ENCODE measurements at regions not wholly inside any gene's neighbourhood (a gene's known extent, or its start where the extent isn't known, plus 50 kb on each side); places are given as distances from the start of the nearest gene placed in this dataset.
"Not testable (repeated sequence)": the region's sequence is repeated elsewhere in the genome, so short reads cannot be mapped to it uniquely, and the experiment has no call there.

DNA sequence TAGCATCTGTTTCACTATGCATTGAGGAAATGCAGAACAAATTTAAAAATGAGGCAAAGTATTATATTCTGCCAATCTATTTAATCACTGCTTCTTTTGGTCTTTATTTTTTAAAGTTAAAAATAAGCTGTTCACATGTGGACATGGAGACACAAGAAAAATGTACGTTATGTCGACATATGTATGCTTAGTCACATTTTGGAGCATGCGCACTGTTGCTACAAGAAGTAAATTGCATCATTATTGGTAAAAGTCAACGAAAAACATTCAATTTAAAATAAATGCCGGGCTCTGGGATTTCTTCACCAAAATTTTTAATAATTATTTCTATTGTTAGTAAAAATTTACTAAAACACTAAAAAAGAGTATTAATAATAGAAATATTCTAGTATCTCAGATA, 876.3 kb upstream of the CTNND2 start:
- DNase-seq (ENCODE audit: low spot score) (no peak), FAIRE-seq (no peak)

DNA sequence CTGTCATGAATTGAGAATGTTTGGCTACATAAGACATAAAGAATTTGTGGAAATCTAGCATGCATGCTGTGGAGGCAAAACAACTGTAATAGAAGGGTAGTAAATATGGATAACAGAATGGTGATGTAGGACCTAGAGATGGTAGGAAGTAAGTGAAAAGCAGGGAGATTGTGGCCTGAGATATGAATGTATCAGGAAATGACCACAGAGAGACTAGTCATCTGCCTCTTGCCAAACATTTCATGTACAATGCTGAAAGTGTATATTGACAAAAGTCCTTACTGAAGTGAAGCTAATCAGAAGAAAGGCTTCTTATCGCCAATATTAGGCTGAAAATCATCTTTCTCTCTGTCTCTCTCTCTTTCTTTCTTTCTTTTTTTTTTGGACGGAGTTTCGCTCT, 873.1 kb upstream of the CTNND2 start:
- DNase-seq (ENCODE audit: low spot score) (no peak), FAIRE-seq (no peak)

DNA sequence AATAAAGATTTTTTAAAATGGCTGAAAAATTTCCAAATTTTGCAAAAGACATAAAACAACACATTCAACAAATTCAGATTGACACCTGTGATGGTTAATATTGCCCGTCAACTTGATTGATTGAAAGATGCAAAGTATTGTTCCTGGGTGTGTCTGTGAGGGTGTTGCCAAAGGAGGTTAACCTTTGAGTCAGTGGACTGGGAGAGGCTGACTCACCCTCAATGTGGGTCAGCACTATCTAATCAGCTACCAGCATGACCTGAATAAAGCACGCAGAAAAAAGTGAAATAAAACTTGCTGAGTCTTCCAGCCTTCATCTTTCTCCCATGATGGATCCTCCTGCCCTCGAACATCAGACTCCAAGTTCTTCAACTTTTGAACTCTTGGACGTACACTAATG, 868.0 kb upstream of the CTNND2 start:
- no peak for DNase-seq (ENCODE audit: low spot score)
- FAIRE-seq: no peak

DNA sequence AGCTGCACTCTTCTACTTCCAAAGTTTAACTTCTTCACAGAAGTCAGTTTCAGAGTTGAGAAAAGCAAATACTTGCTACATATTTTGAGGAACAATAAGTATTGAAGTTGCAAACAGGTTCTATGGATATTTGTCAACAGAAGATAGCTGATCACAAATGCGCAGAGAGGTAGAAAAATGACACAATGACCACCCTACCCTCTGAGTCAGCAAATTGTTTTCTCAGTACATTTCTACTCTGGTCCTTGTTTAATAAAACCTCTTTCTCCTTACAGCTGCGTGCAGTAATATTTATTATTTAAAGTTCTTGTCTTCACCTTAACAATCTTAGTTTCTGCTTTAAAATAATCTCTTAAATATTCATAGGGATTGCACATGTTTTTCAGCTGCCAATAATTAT, 855.1 kb upstream of the CTNND2 start:
- DNase-seq (ENCODE audit: low spot score): no peak
- no peak for FAIRE-seq

DNA sequence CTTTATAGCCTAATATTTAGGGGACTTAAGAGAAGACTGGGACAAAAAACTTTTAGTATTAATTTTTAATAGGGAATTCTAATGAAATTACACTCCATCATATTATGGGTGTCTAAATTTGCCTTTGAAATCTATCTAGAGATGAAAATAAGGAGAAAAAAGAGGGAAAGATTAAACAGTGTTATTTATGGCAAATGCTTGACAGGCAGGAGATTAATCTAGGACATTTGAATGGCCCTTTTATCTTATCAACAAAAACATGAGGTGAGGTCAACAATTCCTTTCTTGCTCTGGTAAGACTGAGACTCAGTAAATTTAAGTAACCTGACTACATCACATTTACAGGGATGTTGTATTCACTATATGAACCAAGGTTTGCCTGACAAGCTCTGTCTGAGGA, 852.8 kb upstream of the CTNND2 start:
- FAIRE-seq: no peak

DNA sequence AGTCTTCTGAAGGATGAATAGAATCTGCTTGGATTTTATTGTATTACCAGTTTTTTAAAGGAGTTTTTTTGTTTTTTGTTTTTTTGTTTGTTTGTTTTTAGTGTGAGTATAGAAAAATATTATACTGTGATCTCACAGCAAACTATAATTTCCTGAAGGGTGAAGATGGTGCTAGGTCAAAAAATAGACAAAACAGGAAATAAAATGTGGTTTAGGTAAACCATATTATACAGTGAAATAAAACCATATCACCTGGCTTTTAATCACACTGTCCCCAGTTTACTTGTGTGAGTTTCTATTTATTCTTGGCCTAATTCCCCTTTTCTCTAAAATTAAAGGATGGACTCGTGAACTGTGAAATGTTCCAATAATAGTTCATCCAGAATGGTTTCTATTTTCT, 841.3 kb upstream of the CTNND2 start:
- DNase-seq (ENCODE audit: low spot score): no peak
- FAIRE-seq: no peak

More for the DNA sequence above, 852.8 kb upstream of the CTNND2 start:
- no peak for DNase-seq (ENCODE audit: low spot score)

DNA sequence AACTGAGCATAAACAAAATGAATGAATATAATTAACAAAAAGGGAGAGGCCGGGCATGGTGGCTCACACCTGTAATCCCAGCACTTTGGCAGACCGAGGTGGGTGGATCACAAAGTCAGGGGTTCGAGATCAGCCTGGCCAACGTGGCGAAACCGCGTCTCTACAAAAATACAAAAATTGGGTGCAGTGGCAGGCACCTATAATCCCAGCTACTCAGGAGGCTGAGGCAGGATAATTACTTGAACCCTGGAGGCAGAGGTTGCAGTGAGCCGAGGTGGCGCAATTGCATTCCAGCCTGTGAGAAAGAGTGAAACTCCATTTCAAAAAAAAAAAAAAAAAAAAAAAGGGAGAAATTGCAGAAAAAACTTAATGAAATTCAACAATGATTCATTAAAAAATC, 839.3 kb upstream of the CTNND2 start:
- DNase-seq (ENCODE audit: low spot score): no peak
- FAIRE-seq: no peak

DNA sequence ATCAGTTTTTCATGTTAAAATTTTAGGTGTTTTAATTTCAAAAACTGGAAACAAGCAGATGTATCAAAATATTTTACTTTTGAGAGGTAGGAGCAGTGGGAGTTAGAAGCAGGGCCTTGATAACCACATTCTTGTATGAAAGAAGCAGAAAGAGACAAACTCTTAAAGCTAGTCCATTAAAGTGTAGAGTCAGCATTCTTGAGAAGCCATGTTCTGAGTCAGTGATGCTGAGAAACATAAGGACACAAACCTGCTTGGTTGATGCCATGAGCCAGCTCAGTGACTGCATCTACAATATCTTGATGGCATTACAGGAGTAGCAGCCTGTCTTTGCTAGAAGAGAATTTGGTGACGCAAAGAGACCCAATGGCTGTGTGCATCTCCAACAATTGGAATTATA, 826.1 kb upstream of the CTNND2 start:
- no peak for FAIRE-seq
- no peak for DNase-seq (ENCODE audit: low spot score)

DNA sequence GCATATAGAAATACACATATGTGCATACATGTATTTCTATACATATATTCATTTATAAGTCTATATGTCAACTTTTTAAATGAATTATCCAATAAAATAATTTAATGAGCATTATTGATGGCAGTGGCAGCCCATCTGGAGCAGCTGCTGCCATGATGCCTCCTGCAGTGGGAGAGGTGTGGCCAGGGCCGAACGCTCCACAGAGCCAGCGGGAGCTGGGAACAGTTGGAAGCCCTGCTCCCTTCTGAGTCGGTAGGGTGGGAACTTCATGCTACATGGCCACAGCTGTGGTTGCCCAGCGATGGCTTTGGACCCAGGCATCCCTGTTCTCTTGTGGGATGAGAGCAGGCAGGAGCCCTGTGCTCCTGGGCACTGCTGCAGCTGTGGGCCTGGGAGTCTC, 812.4 kb upstream of the CTNND2 start:
- DNase-seq (ENCODE audit: low spot score): no peak
- FAIRE-seq: no peak

DNA sequence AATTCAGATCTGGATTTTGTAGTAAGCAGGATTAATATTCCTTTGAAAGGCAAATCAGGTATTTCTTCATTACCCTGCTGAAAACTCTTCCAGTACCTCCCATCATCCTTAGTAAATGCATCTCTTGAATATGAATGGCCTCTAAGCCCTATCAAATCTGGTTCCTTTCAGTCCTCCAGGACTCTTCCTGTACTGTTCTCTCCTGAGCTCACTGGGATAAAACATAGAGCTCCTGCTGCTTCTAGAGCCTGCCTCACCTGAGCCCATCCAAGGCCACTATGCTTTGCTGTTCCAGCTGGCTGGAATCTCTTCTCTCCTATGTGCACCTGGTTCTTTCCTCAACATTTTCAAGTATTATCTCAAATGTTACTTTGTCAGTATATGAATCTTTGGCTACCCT, 803.3 kb upstream of the CTNND2 start:
- no peak for FAIRE-seq

DNA sequence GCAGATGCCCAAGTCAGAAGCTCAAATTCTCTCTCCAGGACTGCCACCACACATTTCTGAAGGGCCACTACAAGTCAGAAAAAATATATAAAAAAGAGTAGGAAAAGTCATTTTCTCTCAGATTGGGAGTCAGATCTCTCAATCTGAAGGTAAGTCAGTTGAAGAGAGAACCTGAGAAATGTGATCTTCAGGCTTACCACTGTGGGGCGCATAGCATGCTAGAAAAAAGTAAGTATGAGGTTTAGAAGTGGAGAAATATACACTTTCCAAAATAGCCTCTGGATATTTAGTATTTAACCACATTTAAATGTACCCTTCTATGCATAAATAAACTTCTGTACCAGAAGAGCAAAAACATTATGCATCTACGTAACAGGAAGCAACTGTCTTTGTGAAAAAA, 800.7 kb upstream of the CTNND2 start:
- DNase-seq (ENCODE audit: low spot score) (no peak), FAIRE-seq (no peak)

More for the DNA sequence above, 803.3 kb upstream of the CTNND2 start:
- no peak for DNase-seq (ENCODE audit: low spot score)

DNA sequence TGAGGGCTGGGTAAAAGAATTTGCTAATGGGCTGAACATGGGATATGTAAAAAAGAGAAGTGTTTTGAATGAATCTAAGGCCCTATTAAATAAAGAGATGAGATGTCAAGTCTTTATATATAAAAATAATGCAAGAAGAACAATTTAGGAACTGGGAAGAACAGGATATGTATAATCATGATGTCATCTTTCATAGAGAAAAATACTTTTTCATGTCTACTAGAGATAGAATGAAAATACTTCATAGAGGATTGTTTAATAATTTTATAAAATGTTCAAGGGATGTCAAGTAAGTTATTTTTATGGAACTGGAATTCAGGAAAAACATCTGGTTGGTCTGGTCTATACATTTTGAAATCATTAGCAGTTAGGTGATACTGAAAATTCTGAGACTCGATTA, 799.0 kb upstream of the CTNND2 start:
- no peak for FAIRE-seq
- no peak for DNase-seq (ENCODE audit: low spot score)

DNA sequence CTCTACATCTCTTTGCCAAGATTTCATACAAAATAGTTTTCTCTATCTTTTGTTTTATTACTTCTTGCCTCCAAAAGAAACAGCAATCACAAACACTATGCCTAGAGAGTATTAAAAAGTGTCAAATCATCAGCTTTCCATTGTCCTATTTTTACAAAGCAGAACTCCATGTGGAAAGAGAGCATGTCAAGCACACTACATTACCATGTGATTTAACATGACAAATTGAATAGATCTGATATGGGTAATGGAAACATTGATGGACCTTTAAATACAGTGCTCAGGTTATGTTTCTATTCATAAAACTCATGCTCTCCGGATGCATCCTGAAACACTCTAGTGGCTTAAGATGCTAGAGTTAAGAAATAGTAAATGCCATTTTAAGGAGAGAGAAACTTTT, 791.4 kb upstream of the CTNND2 start:
- no peak for FAIRE-seq
- no peak for DNase-seq (ENCODE audit: low spot score)

DNA sequence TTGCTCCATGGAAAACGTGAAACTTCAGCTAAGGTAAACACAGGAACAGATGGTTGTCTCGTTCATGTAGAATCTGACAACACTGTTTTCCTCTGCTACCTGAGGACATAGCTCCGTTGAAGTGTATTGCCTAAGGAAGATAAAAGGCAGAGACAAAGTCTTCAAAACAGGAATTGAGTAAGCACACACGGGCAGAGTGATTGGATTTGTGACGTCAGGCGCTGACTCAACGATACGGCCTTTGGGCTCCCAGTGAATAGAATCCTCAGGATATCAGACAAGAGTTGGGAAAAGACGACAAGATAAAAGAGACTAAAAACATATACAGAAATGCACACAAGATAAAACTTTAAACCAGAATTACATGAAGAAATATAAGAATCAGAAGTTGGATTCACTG, 787.1 kb upstream of the CTNND2 start:
- DNase-seq (ENCODE audit: low spot score) (no peak), FAIRE-seq (no peak)

DNA sequence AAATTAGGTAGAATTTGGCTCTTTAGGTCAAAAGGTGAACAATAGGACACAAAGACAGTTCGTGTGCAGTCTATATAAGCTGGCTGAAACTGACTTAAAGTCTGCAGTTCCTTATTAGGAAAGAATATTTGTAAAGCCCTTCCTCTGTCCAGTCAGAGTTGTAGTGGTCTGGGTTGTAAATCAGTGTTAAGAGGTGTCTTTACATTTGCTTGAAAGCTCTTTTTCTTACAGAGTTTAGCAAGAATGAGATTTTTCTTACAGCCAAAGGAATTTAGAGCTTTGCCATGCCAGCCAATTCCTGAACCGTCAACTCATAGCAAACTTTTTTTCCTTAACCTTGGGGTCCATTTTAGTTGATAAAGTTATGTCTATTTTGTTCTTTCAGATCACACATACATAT, 786.1 kb upstream of the CTNND2 start:
- FAIRE-seq: no peak
- DNase-seq (ENCODE audit: low spot score): no peak

DNA sequence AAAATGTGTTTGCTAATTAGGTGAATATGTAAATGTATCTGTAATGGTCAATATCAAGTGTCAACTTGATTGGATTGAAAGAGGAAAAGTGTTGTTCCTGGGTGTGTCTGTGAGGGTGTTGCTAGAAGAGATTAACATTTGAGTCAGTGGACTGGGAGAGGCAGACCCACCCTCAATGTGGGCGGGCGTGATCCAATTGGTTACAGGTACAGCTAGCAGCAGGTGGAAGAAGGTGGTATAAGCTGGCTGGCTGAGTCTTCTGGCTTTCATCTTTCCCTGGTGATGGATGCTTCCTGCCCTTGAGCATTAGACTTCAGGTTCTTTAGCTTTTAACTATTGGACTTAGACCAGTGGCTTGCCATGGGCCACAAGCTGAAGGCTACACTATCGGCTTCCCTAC, 779.0 kb upstream of the CTNND2 start:
- FAIRE-seq (no peak), DNase-seq (ENCODE audit: low spot score) (no peak)

DNA sequence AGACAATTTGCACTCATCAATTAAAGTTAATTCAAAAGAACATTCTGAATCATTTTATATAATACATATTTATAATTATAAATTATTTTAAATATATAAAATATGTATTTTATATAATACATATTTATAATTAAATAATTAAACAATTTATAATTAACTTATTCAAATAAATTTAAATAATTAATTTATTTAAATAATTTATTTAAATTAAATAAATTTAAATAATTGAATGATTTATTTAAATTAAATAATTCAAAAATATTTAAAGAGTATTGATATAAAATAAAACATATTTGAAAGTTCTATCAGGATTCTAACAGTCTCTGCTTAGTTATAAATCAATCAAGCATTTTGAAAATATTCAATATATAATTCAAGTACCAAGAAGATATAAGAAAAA, 775.5 kb upstream of the CTNND2 start:
- DNase-seq (ENCODE audit: low spot score): no peak
- no peak for FAIRE-seq

DNA sequence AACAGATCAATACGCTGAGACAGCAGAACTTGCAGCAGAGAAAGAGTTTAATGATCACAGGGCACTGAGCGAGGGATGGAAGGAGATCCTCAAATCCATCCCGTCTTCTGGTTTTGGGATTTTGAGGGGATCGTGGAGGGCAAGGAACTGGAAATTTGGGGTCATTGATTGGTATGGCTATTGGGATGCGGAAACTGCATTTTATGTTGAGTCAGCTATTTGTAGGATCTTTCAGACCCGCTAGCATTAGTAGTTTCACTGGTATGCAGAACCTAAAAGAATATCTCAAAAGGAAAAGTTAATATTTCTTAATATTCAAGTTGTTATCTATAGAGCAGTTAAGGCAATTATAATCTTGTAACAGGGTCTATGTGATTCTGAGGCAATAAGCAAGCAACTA, 771.7 kb upstream of the CTNND2 start:
- FAIRE-seq: no peak
- DNase-seq (ENCODE audit: low spot score): no peak

DNA sequence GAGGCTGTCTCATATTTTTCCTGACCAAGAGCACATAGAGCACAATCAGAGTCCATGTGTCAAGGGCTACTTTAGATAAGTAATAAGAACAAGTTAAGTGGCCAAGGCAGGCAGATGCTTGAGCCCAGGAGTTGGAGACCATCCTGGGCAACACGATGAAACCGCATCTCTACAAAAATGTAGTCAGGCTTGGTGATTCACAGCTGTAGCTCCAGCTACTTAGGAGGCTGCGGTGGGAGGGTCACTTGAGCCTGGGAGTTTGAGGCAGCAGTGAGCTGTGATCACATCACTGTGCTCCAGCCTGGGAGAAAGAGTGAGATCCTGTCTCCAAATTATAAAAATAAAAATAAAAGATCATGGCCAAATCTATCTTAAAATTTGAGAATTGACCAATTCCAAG, 767.9 kb upstream of the CTNND2 start:
- no peak for FAIRE-seq
- DNase-seq (ENCODE audit: low spot score): no peak

DNA sequence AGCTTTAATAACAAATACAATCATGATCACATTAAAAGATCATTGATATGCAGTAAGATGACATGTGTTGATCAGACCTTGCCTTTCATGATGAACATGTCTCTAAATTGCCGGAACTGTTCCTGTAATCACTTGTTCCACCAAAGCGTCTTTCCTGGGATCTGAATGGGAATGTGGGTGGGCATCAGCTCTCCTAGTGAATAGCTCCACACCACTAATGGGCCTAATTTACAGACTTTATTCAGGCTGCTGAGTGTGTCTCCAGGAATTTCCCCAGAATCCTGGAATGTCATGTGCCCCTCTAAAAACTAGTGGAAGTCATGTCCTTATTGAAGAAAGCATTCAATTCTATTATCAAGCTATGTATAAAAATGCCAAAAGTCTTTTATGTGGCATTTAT, 765.1 kb upstream of the CTNND2 start:
- FAIRE-seq (no peak), DNase-seq (ENCODE audit: low spot score) (no peak)

DNA sequence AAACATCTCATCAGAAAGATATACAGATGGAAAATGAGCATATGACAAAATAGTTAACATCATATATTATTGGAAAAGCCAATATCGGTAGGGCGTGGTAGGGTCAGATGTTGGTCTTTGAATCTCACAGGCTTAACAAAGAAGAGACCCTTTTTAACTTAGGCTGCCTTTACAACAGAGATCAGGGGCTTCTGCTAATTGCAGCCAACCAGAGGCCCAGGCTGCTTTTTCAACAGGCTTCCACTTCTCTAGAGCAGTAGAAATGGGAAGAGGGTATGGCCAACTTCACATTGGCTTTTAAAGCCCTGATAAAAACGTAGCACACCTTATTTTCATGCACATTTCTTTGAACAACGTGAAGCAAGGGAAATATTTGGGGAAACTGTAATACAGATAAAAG, 764.3 kb upstream of the CTNND2 start:
- FAIRE-seq (no peak), DNase-seq (ENCODE audit: low spot score) (no peak)

DNA sequence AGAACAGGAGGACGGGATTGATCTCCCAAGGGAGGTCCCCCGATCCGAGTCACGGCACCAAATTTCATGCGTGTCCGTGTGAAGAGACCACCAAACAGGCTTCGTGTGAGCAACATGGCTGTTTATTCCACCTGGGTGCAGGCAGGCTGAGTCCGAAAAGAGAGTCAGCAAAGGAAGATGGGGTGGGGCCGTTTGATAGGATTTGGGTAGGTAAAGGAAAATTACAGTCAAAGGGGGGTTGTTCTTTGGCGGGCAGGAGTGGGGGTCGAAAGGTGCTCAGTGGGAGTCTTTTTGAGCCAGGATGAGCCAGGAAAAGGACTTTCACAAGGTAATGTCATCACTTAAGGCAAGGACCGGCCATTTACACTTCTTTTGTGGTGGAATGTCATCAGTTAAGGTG, 763.6 kb upstream of the CTNND2 start:
- FAIRE-seq; DNase-seq (ENCODE audit: low spot score): not testable (repeated sequence)

DNA sequence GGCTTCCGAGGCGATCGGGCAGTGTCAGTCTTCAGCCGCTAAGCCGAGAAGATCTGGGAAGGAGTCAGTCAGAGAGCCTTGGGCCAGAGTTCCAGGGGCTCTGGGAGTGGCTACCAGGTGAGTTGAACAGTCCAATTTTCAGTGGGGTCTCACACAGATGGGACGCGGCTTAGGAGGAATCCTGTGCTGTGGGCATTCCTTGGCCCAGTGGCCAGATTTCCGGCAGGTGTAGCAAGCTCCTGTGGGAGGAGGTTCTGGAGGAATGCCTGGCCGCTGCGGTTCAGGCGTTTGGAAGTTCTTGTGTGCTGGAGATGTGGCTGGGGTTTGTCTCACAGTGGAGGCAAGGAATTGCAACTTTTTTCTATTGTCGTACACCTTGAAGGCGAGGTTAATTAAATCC, 761.5 kb upstream of the CTNND2 start:
- not testable (repeated sequence) for FAIRE-seq; DNase-seq (ENCODE audit: low spot score)

DNA sequence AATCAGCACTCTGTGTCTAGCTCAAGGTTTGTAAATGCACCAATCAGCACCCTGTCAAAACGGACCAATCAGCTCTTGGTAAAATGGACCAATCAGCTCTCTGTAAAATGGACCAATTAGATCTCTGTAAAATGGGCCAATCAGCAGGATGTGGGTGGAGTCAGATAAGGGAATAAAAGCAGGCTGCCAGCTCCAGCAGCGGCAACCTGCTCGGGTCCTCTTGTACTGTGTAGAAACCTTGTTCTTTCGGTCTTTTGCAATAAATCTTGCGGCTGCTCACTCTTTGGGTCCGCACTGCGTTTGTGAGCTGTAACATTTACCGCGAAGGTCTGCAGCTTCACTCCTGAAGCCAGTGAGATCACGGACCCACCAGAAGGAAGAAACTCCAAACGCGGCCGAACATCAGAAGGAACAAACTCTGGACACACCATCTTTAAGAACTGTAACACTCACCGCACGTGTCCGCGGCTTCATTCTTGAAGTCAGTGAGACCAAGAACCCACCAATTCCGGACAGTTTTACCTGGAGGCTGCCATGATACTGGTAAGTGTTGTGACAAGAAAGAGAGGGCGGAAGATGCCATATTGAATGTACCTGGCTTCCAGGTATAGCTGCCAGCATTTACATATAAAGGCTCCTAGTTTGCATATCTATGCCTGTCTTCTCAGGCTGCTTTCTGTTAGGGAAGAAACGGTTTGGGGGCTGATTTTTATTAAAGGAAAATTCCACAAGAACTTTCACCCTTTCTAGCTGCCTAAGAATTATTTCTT, 758.5 kb upstream of the CTNND2 start:
- no peak for DNase-seq (ENCODE audit: low spot score)
- FAIRE-seq: no peak

All from urothelium cell line (cell line).